Aorta (tissue), 5 donors: ENCODE measurements at regions not wholly inside any gene's neighbourhood (a gene's known extent, or its start where the extent isn't known, plus 50 kb on each side); places are given as distances from the start of the nearest gene placed in this dataset.
"Not testable (repeated sequence)": the region's sequence is repeated elsewhere in the genome, so short reads cannot be mapped to it uniquely, and the experiment has no call there.

Source experiments
- ATAC-seq: fragments of 200-7000 bp; cut with Tn5 transposase; one replicate; pipeline ENCODE4 v1.9.1; 2022; ENCODE audit warnings: moderate library complexity; ENCODE audit not compliant: low FRiP score
- DNase-seq, 2 donors: peaks; one replicate each; pipeline ENCODE4 v3.0.0-alpha.2; 2020
- H3K27ac ChIP-seq, 2 donors: one replicate each; pipeline ENCODE4 v1.5.1; 2013; ENCODE audit warnings: low read length in 2 of 2, mild to moderate bottlenecking in 2 of 2, moderate library complexity in 2 of 2, control low read depth in 1 of 2, inconsistent platforms in 1 of 2, low read depth in 1 of 2
- H3K27me3 ChIP-seq, 2 donors: one replicate each; pipeline ENCODE4 v1.6.1; 2013; ENCODE audit warnings: control low read depth in 1 of 2, low read length in 1 of 2, mild to moderate bottlenecking in 1 of 2, moderate library complexity in 1 of 2; ENCODE audit not compliant: insufficient read depth in 2 of 2, control insufficient read depth in 1 of 2
- H3K36me3 ChIP-seq, 2 donors: one replicate each; pipeline ENCODE4 v1.6.1; 2013; ENCODE audit warnings: control low read depth in 1 of 2, low read length in 1 of 2, mild to moderate bottlenecking in 1 of 2; ENCODE audit not compliant: insufficient read depth in 2 of 2, control insufficient read depth in 1 of 2
- H3K4me1 ChIP-seq, 2 donors: one replicate each; pipeline ENCODE4 v1.6.1; 2013; ENCODE audit warnings: low read length in 2 of 2, control low read depth in 1 of 2, mild to moderate bottlenecking in 1 of 2, moderate library complexity in 1 of 2; ENCODE audit not compliant: insufficient read depth in 2 of 2, control insufficient read depth in 1 of 2
- H3K4me3 ChIP-seq, 2 donors: one replicate each; pipeline ENCODE4 v1.5.1; 2013; ENCODE audit warnings: low read length in 2 of 2, control low read depth in 1 of 2, mild to moderate bottlenecking in 1 of 2
- H3K9me3 ChIP-seq: one replicate; pipeline ENCODE4 v1.6.1; 2013; ENCODE audit warnings: mild to moderate bottlenecking, low read length; ENCODE audit not compliant: control insufficient read depth
- WGBS, 2 donors: extraction: QIAGEN DNeasy Blood & Tissue Kit; methylation state at CpG; one replicate each; pipeline ENCODE4 v1.1.7; 2013; 5-methylcytosine and 5-hydroxymethylcytosine counted together
- intact Hi-C, 2 donors: fragments of 100-400 bp; cut with DNase I; formaldehyde crosslinking; loops; one replicate each; pipeline versions ENCODE4 v1.14.2 to v1.15.0; 2022
- donor health status: healthy with polysubstance abuse.
- donor health status: Bipolar disorder and iron deficiency.
- donor health status: DM: no; HTN: no; CAD: no.
- donor health status: DM: no; HTN: no; CAD: no.
- donor health status: DM: yes; HTN: yes; CAD: no.

DNA sequence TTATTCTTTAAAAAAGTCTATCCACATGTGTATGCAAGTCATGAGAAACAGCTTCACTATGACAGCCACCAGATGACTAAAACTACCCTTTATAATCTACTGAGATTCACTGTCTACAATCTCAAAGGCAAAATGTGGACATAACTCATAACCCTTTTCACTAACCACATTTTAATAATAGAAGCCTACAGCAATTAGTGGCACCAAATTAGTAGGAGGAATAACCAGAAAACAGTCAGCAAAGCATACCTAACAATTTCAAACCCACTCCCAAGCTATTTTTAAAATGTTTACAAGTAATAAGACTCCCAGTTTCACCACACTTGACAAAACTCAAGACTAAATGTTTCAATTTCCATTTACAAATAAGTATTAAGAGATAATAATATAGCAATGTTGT, 442.9 kb downstream of the PTPRC start:
- H3K4me3 ChIP-seq = no peak overlapping the region
- H3K9me3 ChIP-seq = no peaks in the 10 kb centered on the region
- no peak for DNase-seq
- ATAC-seq = no peak
- no peaks in the 10 kb centered on the region for H3K27me3 ChIP-seq
- no peak overlapping the region for H3K27ac ChIP-seq
- no peaks in the 10 kb centered on the region for H3K4me1 ChIP-seq
- H3K36me3 ChIP-seq = no peaks in the 10 kb centered on the region
- intact Hi-C loops = no loop called here

GRCh38 chr1:199082778-199083389, 444.0 kb downstream of the PTPRC start:
- no peaks in the 10 kb centered on the region for H3K4me1 ChIP-seq
- H3K36me3 ChIP-seq = no peaks in the 10 kb centered on the region
- no peak overlapping the region for H3K4me3 ChIP-seq
- WGBS, 2 donors = 86 to 88% methylated on average over 5 of the region's 5 CpGs
- intact Hi-C loops = no loop called here
- ATAC-seq = no peak
- no peaks in the 10 kb centered on the region for H3K9me3 ChIP-seq
- H3K27ac ChIP-seq = no peak overlapping the region
- no peaks in the 10 kb centered on the region for H3K27me3 ChIP-seq
- no peak for DNase-seq

- Histone ChIP-seq H3K27me3 (no peaks in the 10 kb centered on the region), H3K27ac (no peak overlapping the region), H3K4me1 (no peaks in the 10 kb centered on the region), H3K36me3 (no peaks in the 10 kb centered on the region), H3K4me3 (no peak overlapping the region), H3K9me3 (no peaks in the 10 kb centered on the region)
- DNase-seq = no peak
- ATAC-seq = no peak
- intact Hi-C loops = no loop called here
These were observed 444.8 kb downstream of the PTPRC start for GRCh38 chr1:199083680-199084079.

DNA sequence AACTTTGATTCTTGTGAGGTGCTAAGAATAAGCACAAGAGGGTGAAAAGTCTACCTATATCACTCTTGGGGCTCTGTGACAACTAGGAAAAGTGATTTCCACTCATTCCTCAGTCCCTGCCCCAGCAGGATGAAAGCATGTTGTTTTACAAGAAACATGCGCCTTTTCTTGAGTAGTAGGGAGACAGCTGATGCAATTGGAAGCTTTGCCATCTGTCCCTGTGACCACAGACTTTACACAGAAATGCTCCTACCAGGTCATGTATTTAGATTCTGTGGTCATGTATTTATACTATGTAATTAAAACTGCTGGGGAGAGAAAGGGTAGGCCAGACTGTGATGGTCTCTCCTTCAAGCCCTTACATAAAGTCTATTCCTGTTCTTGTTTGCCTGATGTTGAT, 445.5 kb downstream of the PTPRC start:
- intact Hi-C loops = no loop called here
- Histone ChIP-seq H3K4me3 (no peak overlapping the region), H3K4me1 (no peaks in the 10 kb centered on the region), H3K27ac (no peak overlapping the region), H3K27me3 (no peaks in the 10 kb centered on the region), H3K9me3 (no peaks in the 10 kb centered on the region), H3K36me3 (no peaks in the 10 kb centered on the region)
- DNase-seq (no peak), ATAC-seq (no peak)
- 53 to 62% methylated on average over 1 of the region's 1 CpG for WGBS, 2 donors

GRCh38 chr1:199085903-199086302, 447.1 kb downstream of the PTPRC start:
- intact Hi-C loops = no loop called here

DNA sequence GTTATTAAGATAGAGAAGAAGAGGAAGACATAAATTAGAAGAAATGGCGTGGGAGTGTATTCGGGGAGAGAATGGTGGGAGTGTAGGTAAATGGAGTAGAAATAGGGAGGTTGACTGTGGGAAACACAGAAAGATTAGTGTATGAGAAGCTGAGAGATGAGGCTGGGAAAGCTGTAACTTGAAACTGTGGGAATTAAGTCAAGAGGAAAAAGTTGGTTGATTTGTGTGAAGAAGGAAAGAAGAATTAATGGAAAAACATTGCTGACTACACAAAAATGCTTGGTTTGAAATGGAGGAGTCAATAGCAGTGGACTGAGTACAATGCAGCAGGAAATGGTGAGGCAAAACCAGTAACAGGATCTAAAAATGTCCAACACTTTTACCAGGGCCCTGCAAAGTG, 448.3 kb downstream of the PTPRC start:
- intact Hi-C loops = no loop called here
- H3K4me1 ChIP-seq = no peaks in the 10 kb centered on the region
- no peaks in the 10 kb centered on the region for H3K27me3 ChIP-seq
- H3K9me3 ChIP-seq = no peaks in the 10 kb centered on the region
- WGBS, 2 donors = 79 to 89% methylated on average over 2 of the region's 2 CpGs
- no peaks in the 10 kb centered on the region for H3K36me3 ChIP-seq
- no peak overlapping the region for H3K27ac ChIP-seq
- ATAC-seq (no peak), DNase-seq (no peak)
- no peak overlapping the region for H3K4me3 ChIP-seq

More at GRCh38 chr1:199085903-199086302, 447.1 kb downstream of the PTPRC start:
- Histone ChIP-seq H3K27ac (no peak overlapping the region), H3K4me1 (no peaks in the 10 kb centered on the region), H3K36me3 (no peaks in the 10 kb centered on the region), H3K9me3 (no peaks in the 10 kb centered on the region), H3K4me3 (no peak overlapping the region), H3K27me3 (no peaks in the 10 kb centered on the region)
- DNase-seq (no peak), ATAC-seq (no peak)
- 98 to 100% methylated on average over 4 of the region's 4 CpGs for WGBS, 2 donors

GRCh38 chr1:199089393-199090122, 450.7 kb downstream of the PTPRC start:
- intact Hi-C loops = no loop called here
- WGBS, 2 donors = 32 to 39% methylated on average over 3 of the region's 3 CpGs

GRCh38 chr1:199095628-199096027, 456.8 kb downstream of the PTPRC start:
- intact Hi-C loops, H3K27ac ChIP-seq, H3K36me3 ChIP-seq, ATAC-seq, H3K27me3 ChIP-seq, H3K4me1 ChIP-seq, H3K9me3 ChIP-seq, H3K4me3 ChIP-seq, DNase-seq: not testable (repeated sequence)
- 81 to 82% methylated on average over 1 of the region's 1 CpG for WGBS, 2 donors

More at GRCh38 chr1:199089393-199090122, 450.7 kb downstream of the PTPRC start:
- no peak overlapping the region for H3K4me3 ChIP-seq
- H3K27me3 ChIP-seq = no peaks in the 10 kb centered on the region
- ATAC-seq = no peak
- H3K9me3 ChIP-seq = no peaks in the 10 kb centered on the region
- H3K27ac ChIP-seq = no peak overlapping the region
- DNase-seq = no peak
- no peaks in the 10 kb centered on the region for H3K36me3 ChIP-seq
- H3K4me1 ChIP-seq = no peaks in the 10 kb centered on the region

DNA sequence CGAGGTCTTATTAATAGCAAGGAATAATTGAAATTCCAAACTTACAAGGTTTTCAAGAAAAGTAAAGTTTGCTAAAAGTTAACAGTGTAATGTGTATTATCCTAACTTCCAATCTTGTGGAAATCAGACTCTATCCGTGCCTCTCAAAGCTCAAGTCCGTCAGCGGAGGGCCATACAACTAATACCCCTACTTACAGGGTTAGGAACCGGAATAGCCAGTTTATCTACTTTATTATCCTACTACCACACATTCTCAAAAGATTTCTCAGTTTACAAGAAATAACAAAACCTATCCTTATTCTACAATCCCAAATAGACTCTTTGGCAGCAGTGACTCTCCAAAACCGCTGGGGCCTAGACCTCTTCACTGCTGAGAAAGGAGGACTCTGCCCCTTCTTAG, 457.8 kb downstream of the PTPRC start:
- H3K9me3 ChIP-seq = peaks cover 2% of the 10 kb centered on the region
- H3K36me3 ChIP-seq = no peaks in the 10 kb centered on the region
- no peak for DNase-seq
- H3K27me3 ChIP-seq = no peaks in the 10 kb centered on the region
- no peaks in the 10 kb centered on the region for H3K4me1 ChIP-seq
- no peak overlapping the region for H3K4me3 ChIP-seq
- no peak for ATAC-seq
- intact Hi-C loops = no loop called here
- WGBS, 2 donors = 88 to 90% methylated on average over 6 of the region's 6 CpGs
- H3K27ac ChIP-seq = no peak overlapping the region
